HG03135 (cell line): ENCODE measurements at regions not wholly inside any gene's neighbourhood (a gene's known extent, or its start where the extent isn't known, plus 50 kb on each side); places are given as distances from the start of the nearest gene placed in this dataset.

ENCODE experiments used
- ATAC-seq: cut with Tn5 transposase; IDR thresholded peaks from one replicate; pipeline ENCODE4 v1.9.1; 2021; ENCODE audit warnings: mild to moderate bottlenecking, moderate library complexity; ENCODE audit not compliant: unreplicated experiment

- ATAC-seq: no peak
These were observed 111.7 kb upstream of the IRS2 start for GRCh38 chr13:109897988-109898624.

- no peak for ATAC-seq
These were observed 105.7 kb upstream of the IRS2 start for GRCh38 chr13:109892101-109892500.

DNA sequence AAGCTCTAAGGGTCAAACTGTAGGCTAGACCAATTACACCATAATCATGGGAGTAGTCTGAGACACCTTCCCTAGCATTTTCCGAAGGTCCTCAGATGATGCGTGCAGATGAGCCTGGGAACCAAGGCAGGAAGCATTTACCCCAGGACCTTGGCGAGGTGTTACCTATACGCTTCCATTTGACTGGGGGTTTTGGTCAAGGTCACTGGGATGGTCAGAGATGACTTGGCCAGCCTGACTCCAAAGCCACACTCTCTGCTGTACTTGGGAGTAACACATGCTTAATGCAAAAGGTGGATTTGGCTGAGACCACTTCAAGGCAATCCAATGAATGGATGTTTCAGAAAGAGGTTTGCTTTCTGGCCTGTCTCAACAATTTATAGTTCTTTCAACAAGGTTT, 98.9 kb upstream of the IRS2 start:
- ATAC-seq: no peak

DNA sequence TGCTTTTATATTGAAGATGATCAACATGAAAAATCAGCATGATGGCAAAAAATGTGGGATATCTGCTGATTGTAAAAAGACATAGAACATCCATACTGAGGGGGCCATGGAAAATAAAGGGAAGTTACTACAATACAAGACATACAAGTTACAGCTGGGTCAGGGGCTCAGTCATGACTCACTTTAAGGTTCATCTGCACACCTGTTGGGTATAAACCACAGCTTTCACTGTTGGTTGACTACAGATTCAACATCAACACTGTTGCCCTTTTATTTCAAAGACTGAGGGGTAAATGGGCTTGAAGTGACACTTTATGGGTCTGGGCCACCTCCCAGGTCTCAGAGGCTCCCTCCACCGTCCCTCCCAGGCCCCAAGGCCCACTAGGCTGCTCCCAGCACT, 98.1 kb upstream of the IRS2 start:
- no peak for ATAC-seq

GRCh38 chr13:109883181-109884180, 97.1 kb upstream of the IRS2 start:
- no peak for ATAC-seq

DNA sequence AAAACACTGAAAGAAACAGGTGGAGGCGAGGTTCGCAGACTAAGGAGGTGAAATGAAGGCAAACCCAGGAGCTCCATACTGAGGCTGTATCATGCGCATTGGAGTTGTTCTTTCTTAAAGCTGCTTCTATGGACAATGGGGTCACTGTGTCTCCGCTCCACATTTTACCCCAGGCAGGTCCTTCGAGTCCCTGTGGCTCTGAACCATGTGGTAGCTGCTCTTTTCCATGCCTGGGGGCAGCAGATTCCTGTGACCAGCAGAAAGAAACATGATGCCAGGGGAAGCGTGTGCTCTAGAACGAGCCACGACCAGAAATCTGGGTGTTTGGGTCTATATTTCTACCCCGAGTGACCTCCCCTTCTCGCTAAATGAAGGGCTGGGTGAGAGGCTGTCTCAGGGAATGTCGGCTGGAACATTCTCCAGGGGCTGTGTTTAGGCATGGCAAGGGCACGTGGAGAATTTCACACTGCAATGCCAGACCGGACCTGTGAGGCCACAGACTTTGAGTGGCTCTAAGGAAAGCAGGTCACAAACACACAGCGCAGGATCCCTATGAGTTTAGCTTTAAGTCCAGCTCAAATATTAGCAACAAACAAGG, 95.7 kb upstream of the IRS2 start:
- ATAC-seq: no peak

GRCh38 chr13:109881347-109881725, 95.0 kb upstream of the IRS2 start:
- ATAC-seq: no peak

GRCh38 chr13:109880371-109881346, 94.3 kb upstream of the IRS2 start:
- no peak for ATAC-seq

DNA sequence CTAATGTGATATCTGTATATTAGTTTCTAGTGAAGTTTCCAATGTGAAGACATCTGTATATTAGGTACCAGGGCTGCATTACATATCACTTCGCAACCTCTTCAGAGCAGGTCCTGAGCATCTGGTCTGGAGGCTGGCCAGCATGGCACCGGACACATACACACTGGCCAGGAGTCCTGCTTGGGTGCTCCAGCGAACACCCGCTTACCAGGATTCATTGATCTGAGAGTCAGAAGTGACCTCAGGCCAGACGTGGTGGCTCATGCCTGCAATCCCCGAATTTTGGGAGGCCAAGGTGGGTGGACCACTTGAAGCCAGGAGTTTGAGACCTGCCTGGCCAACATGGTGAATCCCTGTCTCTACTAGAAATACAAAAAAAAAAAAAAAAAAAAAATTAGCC, 93.0 kb upstream of the IRS2 start:
- ATAC-seq: no peak

DNA sequence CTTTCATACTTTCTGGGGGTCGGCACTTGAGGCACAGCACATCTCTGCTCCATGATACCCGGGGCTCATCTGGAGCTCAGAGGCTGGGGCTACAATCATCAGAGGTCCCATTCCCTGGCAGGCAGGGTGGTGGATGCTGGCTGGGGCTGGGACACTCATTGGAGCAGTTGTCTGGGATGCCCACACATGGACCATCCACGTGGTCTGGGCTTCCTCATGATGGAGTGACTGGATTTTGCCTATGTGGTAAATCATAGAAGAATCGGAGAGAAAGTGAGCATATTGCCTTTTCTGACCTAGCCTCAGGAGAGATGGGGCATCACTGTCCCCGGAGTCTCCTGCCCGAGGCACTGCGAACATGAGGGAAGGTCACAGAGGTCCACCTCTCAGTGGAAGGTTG, 91.4 kb upstream of the IRS2 start:
- no peak for ATAC-seq

DNA sequence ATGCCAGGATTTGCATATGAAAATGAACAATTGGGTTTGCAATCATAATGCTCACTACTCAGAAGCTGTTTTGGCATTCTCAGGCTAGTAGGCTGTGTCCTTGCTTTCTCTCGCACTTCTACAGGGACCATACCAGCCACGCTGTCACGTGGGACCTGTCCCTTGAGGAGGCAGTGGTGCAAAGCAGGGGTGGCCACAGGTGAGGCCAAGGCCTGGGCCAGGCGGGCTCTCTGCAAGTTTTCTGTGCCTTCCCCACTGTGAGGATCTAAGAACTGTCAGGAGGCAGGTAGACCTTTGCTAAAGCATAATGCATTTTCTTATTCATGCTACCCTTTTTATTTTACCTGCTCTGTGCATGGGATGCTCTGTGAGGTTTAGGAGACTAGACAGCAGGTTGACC, 89.4 kb upstream of the IRS2 start:
- ATAC-seq: no peak

GRCh38 chr13:109874484-109875454, 88.4 kb upstream of the IRS2 start:
- ATAC-seq: no peak

GRCh38 chr13:109873351-109874123, 87.2 kb upstream of the IRS2 start:
- ATAC-seq: no peak

- ATAC-seq: no peak
These were observed 86.5 kb upstream of the IRS2 start for GRCh38 chr13:109872864-109873263.

- no peak for ATAC-seq
These were observed 84.5 kb upstream of the IRS2 start for GRCh38 chr13:109870696-109871370.

DNA sequence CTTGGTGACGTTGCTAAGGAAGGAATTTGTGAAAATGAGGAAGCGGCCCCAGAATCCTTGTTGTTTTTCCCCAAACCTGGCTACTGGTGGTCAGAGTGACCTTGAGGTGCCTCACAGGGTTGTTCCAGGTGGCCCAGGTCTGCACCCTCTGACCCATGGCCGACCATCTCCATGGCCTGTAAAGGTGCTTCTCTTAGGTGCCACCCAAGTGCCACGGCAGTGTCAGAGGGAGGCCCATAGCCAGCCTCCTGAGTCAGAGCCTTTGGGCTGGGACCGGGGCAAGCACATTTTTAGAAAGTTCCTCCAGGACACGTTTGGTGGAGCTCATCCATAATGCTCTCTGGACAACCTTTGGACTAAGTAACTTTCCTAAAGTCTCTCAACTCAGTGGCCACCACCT, 83.9 kb upstream of the IRS2 start:
- ATAC-seq: no peak

DNA sequence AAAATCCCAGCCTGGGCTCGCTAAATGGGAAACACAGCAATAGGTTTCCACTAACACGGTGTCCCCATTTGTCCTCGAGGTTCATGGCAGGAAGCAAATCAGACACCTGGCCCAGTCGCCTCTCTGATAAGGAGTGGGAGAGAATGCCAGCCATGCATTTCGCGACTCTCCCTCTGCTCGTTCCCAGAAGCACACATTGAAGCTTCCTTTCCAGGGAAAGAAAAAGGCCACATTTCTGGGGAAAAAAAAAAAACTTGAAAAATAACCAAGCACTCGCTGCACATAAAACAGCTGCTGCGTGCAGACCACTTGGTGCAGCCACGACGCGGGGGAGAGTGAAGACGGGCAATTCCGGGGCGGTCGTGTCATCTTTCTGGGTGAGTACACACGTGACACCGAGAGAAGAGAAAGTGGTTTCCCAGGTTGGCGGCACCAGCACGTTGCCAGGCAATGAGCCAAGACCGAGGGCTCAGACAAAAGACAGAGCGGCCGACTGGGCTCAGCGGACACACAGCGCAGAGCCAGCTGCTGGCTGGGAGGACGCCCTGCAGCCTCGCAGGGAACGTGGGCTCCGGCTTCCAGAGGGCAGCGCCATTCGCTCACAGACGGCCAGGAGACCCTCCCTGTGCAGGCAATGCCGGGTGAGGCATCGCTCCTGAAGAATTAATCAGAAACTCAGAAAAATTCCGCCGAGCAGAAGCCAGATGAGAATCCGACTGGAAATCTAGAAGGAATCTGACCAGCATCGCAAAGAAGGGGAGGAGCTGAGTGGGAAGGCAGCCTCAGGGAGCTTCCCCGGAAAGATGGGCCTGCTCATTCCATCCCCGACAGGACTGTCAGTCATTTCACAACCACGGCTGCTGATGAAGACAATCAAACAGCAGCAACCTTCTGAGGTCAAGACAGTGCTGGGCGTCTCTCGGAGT, 83.2 kb upstream of the IRS2 start:
- ATAC-seq: no peak
